T47D (cell line): ENCODE measurements at regions not wholly inside any gene's neighbourhood (a gene's known extent, or its start where the extent isn't known, plus 50 kb on each side); places are given as distances from the start of the nearest gene placed in this dataset.
"Not testable (repeated sequence)": the region's sequence is repeated elsewhere in the genome, so short reads cannot be mapped to it uniquely, and the experiment has no call there.

Source experiments
- DNase-seq, 2 experiments: peaks; one replicate each; pipeline versions ENCODE4 v3.0.0 to v3.0.0-alpha.2; 2011 to 2012; ENCODE audit warnings: low read depth in 1 of 2, low spot score in 1 of 2
- JUND ChIP-seq: IDR thresholded peaks from 2 replicates; pipeline ENCODE4 v1.6.1; 2012; ENCODE audit warnings: low read depth
- in situ Hi-C: cut with HindIII; loops from 2 replicates; pipeline ENCODE4 v1.10.0; 2016; ENCODE audit warnings: low sequenced_read_pairs, low pct_unique_long_range_greater_than_20kb

DNA sequence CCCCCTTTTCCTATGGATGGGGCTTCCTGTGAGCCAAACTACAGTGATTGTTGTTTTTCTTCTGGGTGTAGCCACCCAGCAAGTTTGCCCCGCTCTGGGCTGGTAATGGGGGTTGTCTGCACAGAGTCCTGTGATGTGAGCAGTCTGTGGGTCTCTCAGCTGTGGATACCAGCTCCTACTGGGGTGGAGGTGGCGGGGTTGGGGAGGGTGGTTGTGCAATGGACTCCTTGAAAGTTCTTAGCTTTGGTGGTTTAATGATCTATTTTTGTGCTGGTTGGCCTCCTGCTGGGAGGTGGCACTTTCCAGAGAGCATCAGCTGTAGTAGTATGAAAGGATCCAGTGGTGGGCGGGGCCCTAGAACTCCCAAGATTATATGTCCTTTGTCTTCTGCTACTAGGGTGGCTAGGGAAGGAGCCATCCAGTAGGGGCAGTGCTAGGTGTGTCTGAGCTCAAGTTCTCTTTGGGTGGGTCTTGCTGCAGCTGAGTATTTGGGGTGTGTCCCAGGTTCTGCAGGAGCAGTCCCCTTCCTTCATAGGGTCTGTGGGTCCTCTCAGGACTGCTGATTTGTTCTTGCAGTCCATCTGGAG, 275.6 kb upstream of the PAPPA start:
- no peak for TF ChIP-seq JUND
- DNase-seq: no peak
- in situ Hi-C loops: no loop called here

- no peak for TF ChIP-seq JUND
- no peak for DNase-seq
- in situ Hi-C loops: no loop called here
Measured at GRCh38 chr9:115879451-115879850, 274.1 kb upstream of the PAPPA start.

DNA sequence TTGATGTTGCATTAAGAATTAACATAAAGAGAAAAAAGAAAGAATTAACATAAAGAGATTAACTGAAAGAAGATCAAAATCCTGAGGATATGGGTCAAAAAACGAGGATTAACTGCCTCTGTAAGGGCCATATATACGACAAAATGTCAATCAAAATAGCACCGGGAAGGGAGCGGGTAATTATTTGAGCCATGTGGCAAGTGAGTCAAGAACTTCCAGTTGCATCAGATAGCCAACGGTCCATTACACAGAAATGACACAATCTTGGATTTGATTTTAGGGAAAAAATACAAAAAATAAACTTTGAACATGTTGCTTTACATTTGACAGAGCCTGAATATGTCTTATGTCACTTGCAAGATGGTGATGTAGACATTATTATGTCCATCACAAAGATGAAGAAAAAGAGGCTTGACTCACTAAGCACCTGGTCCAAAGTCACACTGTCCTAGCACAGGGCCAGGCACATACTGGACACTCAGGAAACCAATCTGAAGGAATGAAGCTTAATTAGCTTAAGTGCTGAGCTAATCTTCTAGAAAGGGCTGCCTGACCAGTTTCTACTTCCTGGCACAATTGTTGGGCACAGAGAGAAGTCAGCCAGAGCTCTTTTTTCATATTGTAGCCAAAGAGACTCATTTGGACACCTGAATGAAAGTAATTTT, 273.2 kb upstream of the PAPPA start:
- no peak for DNase-seq
- no peak for TF ChIP-seq JUND
- in situ Hi-C loops: no loop called here

DNA sequence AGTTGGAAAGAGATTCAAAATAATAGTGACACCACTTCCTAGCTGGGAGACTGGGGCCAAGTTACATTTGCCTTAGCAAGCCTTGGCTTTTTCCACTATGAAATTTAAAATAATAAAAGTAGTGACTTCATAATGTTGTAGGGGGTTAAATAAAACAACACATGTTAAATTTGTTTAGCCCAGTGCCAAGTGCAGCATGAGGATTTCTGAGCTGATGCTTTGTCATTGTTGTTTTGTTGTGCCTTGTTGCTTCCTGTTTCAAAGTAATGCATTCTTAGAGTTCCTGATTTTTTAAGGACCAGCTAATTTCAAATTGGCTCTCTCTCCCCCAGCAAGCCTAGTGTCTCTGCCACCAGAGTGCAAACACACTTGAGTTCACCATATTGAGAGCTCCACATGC, 270.7 kb upstream of the PAPPA start:
- TF ChIP-seq JUND: no peak
- DNase-seq: no peak
- in situ Hi-C loops: no loop called here

DNA sequence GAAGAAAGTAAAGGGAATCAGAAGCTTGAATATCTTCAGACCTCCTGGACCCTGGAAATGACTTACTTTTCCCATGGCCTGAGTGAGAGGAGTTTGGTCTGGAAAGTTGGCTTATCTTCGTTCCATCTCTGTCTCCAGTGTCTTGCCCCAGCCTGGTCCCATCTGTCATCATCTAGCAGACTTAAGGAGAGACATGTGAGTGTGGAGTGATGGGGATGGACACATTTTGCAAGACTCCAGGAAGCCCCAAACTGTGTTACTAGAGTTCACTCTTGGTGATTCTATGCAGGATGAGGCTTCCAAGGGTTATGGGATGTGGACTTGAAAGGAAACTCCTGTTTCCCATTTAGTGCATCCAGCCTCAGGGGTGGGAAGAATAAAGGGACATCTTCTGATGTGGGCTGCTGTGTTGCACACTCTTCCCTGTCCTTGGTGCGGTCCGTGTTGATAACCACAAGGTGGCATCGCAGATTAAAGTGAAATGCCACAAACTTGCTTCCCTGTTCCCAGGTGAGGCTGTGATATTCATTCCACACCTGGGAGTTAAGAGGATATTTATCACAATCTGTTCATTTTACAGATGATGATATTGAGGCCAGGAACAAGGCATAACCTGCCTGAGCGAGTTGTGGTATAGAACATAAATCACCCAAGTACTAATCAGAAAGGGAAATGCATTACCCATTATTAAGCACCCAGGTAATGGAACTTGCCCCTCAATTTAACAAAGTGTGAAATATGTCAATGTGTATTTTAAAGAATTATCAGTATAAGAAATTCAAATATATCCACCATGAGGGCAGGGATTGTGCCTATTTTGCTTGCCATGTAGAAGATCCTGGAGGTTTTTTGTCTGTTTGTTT, 269.9 kb upstream of the PAPPA start:
- peak; percentile 45 to 75 for DNase-seq
- in situ Hi-C loops: no loop called here
- TF ChIP-seq JUND: no peak

DNA sequence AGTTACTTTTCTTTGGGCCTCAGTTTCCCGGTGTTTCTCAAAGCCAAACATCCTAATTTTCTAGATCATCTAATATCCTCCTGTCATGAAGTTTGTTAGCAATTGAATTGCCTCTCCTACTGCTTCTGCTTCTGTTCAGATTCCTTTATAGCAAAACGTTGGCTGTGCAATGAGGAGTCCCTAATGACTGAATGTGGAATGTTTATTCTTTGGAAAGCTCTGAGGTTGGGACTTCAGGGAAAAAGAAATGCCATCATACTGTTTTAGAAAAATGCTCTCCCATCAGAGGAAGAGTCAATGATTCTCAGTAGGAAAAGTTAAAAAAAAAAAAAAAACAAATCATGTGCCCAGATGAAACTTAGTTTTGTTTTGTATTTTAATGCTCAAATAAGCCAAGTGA, 268.7 kb upstream of the PAPPA start:
- in situ Hi-C loops: no loop called here
- no peak for DNase-seq
- TF ChIP-seq JUND: no peak

DNA sequence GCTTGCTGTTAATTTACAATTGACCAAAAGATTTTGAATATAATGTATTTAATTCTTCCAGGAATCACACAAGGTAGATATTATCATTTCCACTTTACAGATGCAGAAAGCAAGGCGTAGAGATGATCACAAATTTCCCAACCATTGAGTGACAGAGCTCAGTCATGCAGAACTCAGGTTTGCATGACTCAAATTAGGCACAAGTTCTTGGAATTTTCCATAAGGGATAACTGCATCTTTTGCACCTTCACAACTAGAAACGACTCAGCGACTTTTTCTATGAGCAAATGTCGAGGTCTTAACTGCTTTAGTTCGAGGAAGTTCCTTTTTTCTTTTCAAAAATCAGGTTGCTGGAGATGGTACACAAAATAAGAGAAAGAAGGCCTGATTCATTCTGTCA, 265.5 kb upstream of the PAPPA start:
- in situ Hi-C loops: no loop called here
- no peak for DNase-seq
- TF ChIP-seq JUND: no peak

DNA sequence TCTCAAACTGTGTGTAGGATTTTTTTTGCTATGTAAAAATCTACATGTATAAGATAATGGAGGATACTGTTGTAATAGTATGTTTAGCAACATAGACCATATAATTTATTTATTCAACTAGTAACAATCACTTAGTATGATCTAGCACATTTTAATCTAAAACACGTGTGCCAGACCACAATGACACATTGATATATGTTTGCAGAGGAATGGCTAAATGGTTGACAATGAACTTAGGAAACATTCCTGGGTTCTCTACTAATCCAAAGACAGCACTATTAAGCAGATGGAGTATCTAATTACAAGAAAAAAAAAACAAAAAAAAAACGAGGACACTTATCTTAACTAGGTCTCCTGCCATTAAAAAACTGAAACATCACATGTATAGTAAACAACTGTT, 261.7 kb upstream of the PAPPA start:
- in situ Hi-C loops: no loop called here

GRCh38 chr9:115898478-115898877, 255.1 kb upstream of the PAPPA start:
- DNase-seq, in situ Hi-C loops: not testable (repeated sequence)

More for the DNA sequence above, 261.7 kb upstream of the PAPPA start:
- no peak for DNase-seq
- TF ChIP-seq JUND: no peak

DNA sequence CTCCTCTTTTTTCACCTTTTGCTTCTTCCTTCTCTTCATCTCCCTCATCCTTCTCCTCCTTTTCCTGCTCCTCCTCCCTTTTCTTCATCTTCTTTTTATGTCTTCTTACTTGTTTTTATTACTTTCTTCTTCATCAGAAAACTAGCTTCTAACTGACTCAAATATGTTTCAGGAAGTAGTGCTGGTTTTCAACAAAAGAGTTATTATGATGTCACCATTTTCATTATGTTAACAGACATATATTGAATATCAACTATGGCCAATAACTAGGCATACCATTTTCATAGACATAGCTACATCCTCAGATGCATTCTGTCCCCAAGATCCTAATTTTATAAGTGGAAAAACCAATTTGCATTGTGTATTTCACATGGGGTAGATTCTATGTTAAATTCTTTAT, 252.9 kb upstream of the PAPPA start:
- in situ Hi-C loops: no loop called here
- no peak for TF ChIP-seq JUND

DNA sequence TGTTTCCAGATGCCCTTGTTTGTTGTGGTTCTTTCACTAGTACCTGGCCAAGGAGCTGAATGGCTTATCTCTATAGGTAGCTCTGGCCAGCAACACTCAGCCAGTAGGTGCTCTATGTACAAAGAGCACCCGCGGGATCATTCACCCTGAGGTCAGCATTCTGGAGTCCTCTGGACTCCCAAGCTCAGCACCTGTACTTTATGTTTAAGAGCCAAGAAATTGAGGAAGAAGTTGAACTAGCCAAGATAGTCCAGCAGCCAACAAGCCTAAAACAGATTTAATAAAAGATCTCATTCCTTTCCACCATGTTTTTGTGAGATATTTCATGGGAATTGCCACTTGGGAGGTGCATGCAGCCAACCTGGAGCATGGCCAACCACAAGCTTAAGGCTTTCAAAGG, 242.6 kb upstream of the PAPPA start:
- no peak for TF ChIP-seq JUND
- in situ Hi-C loops: no loop called here
- no peak for DNase-seq

More for the DNA sequence above, 252.9 kb upstream of the PAPPA start:
- no peak for DNase-seq

DNA sequence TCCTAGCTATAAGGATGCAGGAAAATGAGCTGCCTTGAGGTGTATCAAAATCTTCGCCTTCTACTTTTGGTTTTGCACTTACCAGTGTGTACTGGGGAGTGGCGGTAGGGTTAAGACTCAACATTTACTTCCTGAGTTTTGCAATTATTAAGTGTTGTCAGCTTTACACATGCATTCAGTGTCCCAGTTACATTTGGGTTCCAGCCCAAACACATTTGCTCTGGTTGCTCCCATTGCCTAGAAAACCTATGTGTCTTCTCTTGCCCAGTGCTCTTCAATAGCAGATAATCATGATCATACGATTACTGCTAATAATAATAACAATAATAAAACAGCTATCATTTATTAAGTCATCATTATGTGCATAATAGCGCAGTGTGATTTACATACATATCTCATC, 241.5 kb upstream of the PAPPA start:
- TF ChIP-seq JUND: no peak
- no peak for DNase-seq
- in situ Hi-C loops: no loop called here

DNA sequence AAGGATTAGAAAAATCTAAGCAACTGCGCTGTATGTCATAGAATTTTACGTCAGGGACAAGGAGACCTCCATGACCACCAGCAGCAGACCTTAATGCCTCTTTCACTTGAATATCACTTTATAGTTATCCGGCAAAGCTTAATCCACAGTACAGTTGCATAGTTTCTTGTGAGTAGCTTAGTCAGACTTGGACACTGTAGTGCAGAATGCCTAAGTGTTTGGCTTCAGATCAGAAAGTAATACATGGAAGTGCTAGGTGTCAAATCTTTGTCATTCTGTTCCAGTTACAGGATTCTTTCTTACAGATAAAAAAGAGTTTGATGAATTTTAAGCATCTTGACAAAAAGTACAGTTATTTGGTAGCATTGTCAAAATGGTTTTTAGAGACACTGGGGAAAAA, 239.9 kb upstream of the PAPPA start:
- in situ Hi-C loops: no loop called here
- DNase-seq: no peak

GRCh38 chr9:115914291-115914690, 239.3 kb upstream of the PAPPA start:
- DNase-seq: no peak
- in situ Hi-C loops: no loop called here
- no peak for TF ChIP-seq JUND

More for the DNA sequence above, 239.9 kb upstream of the PAPPA start:
- no peak for TF ChIP-seq JUND
